NCI-H446 (cell line): ENCODE measurements at regions not wholly inside any gene's neighbourhood (a gene's known extent, or its start where the extent isn't known, plus 50 kb on each side); places are given as distances from the start of the nearest gene placed in this dataset.
"Not testable (repeated sequence)": the region's sequence is repeated elsewhere in the genome, so short reads cannot be mapped to it uniquely, and the experiment has no call there.

Experiments
- DNase-seq, 2 experiments: peaks; one replicate each; lab custom pipeline; 2025; lab: John Stamatoyannopoulos, UW

DNA sequence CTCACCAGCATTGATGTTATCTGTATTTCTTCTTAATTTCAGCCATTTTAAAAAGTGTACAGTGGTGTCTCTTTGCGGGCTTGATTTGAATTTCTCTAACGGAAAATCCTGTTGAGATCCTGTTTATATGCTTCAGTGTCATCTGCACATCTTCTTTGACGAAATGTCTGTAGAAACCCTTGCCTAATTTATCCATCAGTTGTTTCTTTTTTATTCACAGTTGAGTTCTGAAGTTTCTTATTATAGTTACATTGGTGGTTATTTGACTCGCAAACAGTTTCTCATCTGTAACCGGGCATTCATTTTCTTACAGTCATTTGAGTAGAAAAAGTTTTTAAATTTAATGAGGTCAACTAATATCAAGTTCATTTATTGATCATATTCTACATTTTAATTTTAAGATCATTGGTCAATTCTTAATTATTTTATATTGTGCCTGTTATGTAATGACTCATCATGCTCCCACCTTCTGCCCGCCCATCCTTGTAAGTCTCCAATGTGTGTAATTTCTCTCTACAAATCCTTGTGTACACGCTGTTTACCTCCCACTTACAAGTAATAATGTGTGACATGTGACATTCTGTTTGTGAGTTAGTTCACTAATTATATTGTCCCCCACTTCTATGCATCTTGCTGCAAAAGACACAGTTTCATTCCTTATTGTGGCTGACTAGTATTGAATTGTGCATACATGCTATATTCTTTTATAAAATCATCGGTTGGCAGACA is 1242.8 kb downstream of the TMEM121 start:
- DNase-seq: not testable (repeated sequence)

DNA sequence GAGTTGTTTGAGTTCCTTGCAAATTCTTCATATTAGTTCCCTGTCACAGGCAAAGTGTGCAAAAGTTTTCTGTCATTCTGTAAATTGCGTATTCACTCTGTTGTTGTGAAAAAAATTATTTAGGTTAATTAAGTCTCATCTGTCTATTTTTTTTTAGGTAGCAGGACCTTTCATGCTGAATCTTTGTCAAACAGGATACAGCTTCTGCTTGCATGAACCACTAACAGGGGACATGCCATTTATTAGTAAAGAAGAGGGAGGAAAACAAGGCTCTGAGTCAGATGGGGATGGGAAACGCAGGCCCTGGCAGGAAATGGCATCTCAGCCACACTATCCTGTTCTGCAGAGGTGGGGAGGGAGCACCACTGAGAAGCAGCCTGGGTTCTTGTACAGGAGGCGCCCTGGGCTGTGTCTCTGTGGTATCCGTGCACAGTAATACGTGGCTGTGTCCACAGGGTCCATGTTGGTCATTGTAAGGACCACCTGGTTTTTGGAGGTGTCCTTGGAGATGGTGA is 1243.8 kb downstream of the TMEM121 start:
- DNase-seq: not testable (repeated sequence)

DNA sequence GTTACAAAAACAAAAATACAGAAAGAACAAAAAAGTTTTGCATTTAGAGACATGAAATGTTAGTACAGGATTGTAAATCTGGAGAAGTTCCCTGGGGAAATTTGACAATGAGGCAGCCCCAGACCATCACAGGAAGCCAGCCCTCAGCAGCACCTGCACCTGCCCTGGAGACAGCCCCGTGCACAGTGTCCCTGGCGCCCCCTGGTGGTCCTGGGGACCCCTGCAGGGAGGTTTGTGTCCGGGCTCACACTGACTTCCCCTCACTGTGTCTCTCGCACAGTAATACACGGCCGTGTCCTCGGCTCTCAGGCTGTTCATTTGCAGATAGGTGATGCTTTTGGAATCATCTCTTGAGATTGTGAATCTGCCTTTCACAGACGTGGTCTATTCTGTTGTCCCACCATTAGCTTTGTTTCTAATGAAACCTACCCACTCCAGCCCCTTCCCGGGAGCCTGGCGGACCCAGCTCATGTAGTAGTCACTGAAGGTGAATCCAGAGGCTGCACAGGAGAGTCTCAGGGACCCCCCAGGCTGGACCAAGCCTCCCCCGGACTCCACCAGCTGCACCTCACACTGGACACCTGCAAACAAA is 1248.6 kb downstream of the TMEM121 start:
- not testable (repeated sequence) for DNase-seq

DNA sequence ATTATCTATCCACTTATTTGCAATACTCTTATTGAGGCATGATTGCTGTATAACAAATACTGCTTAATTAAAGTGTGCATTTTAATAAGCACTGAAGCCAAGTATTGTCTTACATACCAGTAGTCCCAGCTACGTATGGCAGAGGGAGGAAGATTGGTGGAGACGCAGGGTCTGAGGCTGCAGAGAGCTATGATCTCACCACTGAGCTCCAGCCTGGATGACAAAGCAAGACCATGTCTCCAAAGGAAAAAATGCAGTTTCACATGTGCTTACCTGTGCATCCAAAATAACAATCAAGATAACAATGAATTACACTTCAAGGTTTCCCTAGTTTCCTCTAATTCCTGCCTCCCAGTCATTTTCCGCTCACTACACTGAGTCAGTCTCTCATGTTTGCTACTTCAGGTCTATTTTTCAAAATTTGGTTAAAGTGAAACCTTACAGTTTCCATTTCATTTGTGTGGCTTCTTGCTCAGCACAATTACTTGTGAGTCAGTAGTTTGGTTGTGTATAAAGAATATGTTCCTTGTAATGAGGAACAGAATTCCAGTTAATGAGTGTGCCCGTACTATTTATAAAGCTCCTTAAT is 1250.1 kb downstream of the TMEM121 start:
- no peak for DNase-seq

DNA sequence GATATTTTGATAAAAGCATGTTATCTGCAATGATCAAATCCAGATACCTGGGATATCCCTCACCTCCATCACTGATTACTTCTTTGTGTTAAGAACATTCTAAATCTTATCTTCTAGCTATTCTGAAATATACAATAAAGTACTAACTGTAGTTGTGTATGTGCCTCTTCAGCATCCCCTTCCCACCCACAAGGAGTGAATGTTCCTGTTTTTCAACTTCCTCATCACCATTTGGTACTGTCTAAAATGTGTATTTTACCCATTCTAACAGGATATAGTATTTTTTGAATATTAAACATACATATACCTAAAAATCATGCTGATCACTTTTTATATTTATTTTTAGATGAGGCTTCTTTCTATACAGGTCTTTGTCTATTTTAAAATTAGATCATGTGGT is 1252.6 kb downstream of the TMEM121 start:
- DNase-seq: no peak

DNA sequence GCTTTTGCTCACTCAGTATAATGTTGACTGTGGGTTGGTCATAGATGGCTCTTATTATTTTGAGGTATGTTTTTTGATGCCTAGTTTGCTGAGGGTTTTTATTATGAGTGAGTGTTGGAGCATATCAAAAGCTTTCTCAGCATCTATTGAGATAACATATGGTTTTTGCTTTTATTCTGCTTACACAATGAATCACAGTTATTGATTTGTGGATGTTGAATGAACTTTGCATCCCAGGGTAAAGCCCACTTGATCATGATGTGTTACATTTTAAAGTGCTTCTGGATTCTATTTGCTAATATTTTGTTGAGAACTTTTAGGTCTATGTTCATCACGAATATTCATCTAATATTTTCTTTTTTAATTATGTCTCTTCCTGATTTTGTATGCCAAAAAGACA is 1260.3 kb downstream of the TMEM121 start:
- no peak for DNase-seq

DNA sequence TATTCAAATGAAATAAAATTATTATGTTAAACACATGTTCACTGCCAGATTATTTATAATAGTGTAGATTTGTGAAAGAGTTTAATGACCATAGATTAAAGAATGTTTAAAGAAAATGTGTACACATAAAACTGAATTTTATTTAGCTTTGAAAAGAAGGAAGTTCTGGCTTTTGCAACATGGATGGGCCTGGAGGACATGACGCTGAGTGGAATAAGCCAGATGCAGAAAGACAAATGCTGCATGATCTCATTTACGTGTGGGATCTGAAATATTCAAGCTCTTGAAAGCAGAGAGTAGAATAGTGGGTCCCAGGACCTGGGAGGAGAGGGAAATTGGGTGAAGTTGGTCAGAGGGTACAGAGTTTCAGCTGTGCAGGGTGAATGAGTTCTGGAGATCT is 1261.2 kb downstream of the TMEM121 start:
- DNase-seq: no peak

DNA sequence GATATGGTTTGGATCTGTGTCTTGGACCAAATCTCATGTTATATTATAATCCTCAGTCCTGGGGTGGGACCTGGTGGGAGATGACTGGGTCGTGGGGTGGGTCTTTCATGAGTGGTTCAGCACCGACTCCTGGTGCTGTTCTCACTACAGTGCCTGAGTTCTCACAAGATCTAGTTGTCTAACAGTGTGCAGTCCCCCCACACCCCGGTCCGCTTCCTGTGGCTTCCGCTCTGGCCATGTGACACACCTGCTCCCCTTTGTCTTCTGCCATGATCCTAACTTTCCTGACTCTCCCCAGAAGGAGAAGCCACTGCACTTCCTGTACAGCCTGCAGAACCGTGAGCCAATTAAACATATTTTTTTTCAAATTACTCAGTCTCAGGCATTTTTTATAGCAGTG is 1262.2 kb downstream of the TMEM121 start:
- DNase-seq: no peak

DNA sequence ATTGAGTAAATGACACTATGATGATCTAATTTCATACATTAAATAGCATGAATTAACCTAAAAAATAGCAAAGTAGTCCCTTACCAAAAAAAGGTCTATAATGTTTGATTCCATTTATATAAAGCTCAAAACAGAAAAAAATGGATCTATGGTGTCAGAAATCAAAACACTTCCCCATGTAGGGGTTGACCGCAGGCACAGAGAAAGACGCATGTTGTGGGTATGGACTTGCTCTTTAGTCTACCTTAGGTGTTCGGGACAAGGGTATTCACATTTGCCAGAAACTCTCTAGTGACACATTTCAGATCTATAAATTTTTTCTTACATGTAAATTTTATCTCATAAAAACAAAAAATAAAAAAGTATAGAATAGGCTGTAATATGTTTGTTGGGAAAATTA is 1262.9 kb downstream of the TMEM121 start:
- DNase-seq: no peak

DNA sequence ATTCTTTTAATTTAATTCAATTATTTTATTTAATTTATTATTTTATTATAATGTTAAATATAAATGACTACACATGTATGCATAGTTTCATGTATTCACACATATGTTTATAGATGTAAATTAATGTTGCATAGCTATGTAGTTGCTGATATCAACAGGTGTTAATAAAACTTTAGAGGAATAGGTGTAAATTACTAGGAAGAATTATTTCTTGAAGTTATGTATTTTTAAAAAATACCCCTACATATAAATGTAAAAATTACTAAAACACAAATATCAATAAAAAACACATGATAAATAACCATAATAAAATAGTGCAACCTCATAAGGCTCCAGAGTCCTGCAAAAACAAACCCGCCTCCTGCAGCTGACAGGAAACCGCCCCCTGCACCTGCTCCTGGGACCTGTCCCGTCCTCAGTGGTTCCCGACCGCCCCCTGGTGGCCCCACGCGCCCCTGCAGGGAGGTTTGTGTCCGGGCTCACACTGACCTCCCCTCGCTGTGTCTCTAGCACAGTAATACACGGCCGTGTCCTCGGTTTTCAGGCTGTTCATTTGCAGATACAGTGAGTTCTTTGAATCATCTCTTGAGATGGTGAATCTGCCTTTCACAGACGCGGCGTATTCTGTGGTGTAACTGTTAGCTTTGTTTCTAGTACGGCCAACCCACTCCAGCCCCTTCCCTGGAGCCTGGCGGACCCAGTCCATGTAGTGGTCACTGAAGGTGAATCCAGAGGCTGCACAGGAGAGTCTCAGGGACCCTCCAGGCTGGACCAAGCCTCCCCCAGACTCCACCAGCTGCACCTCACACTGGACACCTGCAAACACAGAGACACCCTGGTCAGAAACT is 1264.0 kb downstream of the TMEM121 start:
- DNase-seq: peak in 1 of 2 experiments; percentile 51

DNA sequence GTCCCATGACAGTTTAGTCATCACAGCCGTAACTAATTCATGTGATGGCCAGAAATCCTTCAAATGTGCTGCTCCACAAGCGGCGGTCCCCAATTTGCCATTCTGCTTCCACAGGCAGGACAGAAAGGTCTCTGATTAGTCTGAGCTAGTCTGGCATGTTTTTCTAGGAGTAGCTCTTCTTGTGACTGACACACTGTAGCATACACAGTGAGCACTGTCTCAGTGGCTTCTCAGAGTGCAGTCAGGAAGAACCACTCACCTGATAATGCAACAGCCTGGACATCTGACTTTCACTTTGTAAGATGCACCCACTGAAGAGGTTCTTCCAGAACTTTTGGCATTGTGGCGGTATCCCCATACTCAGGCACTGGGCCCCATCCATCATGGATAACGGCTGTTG is 1266.2 kb downstream of the TMEM121 start:
- no peak for DNase-seq

DNA sequence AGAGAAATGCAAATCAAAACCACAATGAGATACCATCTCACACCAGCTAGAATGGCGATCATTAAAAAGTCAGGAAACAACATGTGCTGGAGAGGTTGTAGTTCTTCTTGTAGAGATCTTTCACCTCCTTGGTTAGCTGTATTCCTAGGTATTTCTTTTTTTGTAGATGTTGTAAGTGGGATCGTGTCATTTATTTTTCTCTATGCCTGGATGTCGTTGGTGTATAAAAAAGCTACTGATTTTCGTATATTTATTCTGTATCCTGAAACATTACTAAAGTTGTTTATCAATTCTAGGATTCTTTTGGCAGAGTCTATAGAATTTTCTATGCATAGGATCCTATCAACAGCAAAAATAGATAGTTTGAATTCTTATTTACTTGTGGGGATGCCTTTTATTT is 1271.8 kb downstream of the TMEM121 start:
- not testable (repeated sequence) for DNase-seq

DNA sequence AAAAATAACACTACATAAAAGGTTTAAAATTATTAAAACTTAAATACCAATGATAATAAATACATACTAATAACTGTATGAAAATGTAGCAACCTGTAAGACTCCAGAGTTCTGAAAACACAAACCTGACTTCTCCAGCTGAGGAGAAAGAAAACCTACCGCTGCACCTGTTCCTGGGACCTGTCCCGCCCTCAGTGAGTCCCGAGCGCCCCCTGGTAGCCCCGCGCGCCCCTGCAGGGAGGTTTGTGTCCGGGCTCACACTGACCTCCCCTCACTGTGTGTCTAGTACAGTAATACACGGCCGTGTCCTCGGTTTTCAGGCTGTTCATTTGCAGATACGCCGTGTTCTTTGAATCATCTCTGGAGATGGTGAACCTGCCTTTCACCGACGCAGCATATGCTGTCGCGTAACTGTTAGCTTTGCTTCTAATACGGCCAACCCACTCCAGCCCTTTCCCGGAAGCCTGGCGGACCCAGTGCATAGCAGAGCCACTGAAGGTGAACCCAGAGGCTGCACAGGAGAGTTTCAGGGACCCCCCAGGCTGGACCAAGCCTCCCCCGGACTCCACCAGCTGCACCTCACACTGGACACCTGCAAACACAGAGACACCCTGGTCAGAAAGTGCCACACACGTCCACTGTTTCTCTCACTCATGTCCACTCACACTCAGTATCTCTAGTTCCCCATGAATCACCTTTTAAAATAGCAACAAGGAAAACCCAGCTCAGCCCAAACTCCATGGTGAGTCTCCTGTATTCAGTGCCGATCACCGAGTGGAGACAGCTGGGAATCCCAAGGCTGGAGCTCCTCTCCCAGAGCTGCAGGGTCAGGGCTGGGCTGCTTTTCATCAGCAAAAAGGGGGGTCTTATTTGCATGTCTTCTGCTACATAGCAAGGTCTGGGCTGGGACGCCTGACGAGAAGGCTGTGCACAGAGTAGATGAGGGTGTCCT is 1276.3 kb downstream of the TMEM121 start:
- DNase-seq: no peak

DNA sequence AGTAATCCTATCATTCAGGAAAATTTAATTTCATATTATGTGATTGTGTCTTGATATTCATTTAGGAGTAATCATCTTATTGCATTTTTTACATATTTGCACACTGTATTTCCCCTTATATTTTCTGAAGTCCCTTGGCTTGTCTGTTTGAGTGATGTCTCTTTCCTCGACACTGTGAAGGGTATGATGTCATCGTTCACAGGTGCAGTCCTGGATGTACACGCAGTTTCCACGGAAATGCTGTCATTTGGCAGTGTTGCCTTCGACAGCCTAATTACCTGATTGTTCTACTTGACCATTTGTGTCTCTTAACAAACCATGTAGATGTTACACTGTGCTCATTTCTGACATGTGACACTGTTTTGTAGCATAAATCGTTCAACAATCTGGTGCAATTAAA is 1277.0 kb downstream of the TMEM121 start:
- DNase-seq: no peak

DNA sequence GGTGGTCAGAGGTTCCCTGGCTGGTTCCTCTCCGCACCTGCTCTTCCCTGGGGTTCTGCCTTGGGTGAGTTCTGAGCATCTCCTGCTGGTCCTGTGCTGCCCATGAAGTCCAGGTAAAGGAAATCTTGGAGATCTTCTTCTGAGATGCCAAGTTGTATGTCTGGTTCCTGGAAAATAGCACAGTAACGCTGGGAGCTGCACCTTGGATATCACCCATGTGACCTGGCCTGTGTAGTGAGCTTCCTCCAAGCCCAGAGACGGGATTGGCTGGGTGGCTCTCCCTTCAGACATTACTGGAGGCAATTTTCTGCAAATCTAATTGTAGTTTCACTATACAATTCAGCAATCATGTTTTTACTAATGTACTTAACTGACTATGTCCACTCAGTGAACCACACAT is 1281.1 kb downstream of the TMEM121 start:
- DNase-seq: no peak

DNA sequence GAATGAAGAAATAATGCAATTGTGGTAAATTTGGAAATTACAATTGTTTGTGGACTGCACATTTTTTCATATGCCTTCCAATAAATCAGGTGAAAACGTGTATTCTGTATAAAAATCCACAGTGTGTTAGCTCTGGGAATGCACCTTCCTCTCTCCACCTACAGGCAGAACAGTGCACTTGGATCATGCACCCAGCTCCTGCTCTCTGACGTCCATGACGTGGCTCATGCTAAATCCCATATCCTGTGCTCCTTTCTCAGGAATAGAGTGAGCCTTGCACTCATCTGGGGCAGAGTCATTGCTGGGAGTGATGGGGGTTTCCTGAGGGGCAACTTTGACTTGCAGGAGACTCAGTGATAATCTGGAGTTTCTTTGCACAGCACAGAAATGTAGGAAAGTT is 1282.1 kb downstream of the TMEM121 start:
- no peak for DNase-seq

DNA sequence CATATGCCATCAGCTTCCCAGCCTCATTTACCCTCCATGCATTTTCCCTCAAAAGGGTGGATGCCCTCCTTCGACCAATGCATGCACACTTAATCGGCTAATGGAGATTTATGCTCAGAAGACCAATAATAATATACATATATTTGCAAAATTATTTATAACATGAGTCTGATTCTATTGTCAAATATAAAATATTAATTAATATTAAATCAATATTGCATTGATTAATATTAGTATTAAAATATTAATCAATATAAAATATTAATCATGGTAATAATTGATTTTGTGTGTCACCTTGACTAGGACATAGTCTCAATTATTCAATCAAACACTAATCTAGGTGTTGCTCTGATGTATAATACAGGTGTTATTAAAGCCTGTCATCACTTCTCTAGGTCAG is 1282.5 kb downstream of the TMEM121 start:
- no peak for DNase-seq

DNA sequence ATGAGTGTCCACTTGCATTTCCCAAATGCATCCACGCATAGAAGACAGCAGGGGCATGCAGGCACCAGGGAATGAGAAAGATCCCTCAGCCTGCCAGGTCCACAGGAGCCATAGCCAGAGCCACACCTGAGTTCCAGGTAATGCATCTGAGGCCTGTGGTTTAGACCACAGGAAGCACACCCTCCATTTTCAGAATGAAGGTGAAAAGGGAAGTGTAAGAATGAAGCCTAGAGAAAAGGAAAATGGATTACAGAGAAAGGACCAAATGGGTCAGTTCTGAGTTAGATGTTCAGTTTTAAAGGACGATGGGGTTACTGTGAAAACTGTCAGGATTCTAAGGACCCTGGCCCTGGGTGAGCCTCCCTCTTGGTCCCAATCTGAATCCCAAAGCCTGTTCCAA is 1283.2 kb downstream of the TMEM121 start:
- DNase-seq: no peak

DNA sequence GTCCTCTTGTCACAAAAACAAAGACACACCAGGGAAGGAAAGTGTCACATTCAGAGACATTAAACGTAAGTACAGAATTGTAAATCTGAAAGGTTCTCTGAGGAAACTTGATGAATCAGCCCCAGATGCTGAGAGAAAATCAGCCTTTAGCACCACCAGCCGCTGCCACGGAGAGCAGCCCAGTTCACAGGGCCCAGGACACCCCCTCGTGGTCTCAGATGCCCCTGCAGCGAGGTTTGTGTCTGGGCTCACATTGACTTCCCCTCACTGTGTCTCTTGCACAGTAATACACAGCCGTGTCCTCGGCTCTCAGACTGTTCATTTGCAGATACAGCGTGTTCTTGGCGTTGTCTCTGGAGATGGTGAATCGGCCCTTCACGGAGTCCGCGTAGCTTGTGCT is 1283.8 kb downstream of the TMEM121 start:
- DNase-seq: not testable (repeated sequence)

DNA sequence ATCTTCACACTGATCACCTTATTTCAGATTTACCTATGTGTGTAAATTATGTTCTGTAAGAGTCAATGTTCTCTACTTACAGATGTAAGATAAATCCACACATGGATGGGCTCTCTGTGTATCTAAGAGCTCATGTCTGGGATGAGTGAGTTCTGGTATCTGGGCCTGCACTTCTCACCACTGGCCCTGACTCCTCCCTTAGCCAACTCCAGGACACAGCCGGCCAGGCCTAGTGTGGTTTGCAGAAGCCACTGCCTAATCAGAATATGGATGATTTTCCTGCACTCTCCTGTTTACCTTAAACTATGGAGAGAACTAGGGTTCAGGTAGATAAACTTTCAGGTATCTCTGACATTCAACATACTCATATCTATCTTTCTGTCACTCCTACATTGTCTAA is 1284.8 kb downstream of the TMEM121 start:
- DNase-seq: no peak

DNA sequence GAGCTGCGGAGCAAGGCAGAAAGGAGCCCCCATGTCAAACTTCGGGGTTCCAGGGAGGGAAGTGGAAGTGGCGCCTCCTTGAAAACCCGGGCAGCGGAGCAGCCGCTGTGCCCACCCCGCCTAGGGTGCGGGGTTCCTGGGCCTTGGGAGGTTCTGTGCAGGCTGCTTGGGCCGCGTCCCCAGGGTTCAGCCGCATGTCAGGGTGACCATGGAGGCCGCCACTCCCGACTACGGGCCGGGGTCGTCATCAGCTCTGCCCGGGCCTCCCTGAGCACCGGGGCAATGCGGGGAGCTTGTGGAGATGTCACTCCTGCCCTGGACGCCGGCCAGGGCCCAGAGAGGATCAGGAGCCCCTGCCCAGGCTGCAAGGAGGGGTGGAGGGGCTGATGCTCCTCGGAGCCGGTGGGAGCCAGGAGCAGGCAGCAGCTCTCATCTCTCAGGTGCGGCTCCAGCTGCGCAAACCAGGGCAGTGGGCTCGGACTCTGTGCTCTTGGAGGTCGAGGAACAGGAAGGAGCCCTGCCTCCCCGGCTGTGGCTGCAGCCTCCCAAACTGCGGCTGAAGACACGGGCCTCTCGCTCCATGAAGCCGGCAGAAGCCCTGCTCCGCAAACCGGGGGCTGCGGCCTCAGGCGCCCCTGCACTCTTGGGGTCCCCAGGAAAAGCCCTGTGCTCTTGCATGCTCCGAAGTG is 1286.5 kb downstream of the TMEM121 start:
- DNase-seq: no peak
